Peyer's patch (tissue), 4 donors: ENCODE measurements at regions not wholly inside any gene's neighbourhood (a gene's known extent, or its start where the extent isn't known, plus 50 kb on each side); places are given as distances from the start of the nearest gene placed in this dataset.

ENCODE experiments used
- DNase-seq, 3 donors: peaks; one replicate each; pipeline ENCODE4 v3.0.0-alpha.2; 2017 to 2019
- H3K27ac ChIP-seq, 4 donors: fragments of 200-600 bp; sonication (generic); one replicate each; pipeline ENCODE4 v1.5.1; 2016 to 2019
- H3K27me3 ChIP-seq, 2 donors: fragments of 200-600 bp; sonication (generic); one replicate each; pipeline ENCODE4 v1.5.1; 2019
- H3K36me3 ChIP-seq, 3 donors: fragments of 200-600 bp; sonication (generic); one replicate each; pipeline ENCODE4 v1.5.1; 2016 to 2019
- H3K4me1 ChIP-seq, 4 donors: fragments of 200-600 bp; sonication (generic); one replicate each; pipeline ENCODE4 v1.5.1; 2016 to 2019
- H3K4me3 ChIP-seq, 4 donors: fragments of 200-600 bp; sonication (generic); 1 replicate in 3 of 4; 2 replicates in 1 of 4; pipeline ENCODE4 v1.5.1; 2016 to 2019; ENCODE audit warnings: mild to moderate bottlenecking in 1 of 4
- H3K9me3 ChIP-seq, 4 donors: fragments of 200-600 bp; sonication (generic); one replicate each; pipeline ENCODE4 v1.5.1; 2016 to 2019; ENCODE audit warnings: mild to moderate bottlenecking in 1 of 4
- CTCF ChIP-seq, 6 experiments: fragments of 450-650 bp in 4 of 6; fragments of 200-600 bp in 2 of 6; sonication (generic) in 1 of 6; IDR thresholded peaks; one replicate each; pipeline ENCODE4 v1.5.1; 2017 to 2019; ENCODE audit warnings: antibody characterized with exemption in 6 of 6, mild to moderate bottlenecking in 3 of 6, moderate library complexity in 1 of 6
- POLR2A ChIP-seq, 2 donors: fragments of 450-650 bp; IDR thresholded peaks; one replicate each; pipeline ENCODE4 v1.5.1; 2017; ENCODE audit warnings: antibody characterized with exemption in 2 of 2, mild to moderate bottlenecking in 2 of 2, moderate library complexity in 2 of 2

- Histone ChIP-seq H3K27ac (no peak overlapping the region), H3K27me3 (no peaks in the 10 kb centered on the region), H3K4me3 (no peak overlapping the region), H3K36me3 (no peaks in the 10 kb centered on the region), H3K9me3 (no peaks in the 10 kb centered on the region), H3K4me1 (no peaks in the 10 kb centered on the region)
- no peak for DNase-seq
- TF ChIP-seq POLR2A (IDR thresholded peaks at IDR 0.05) (no peak), CTCF (IDR thresholded peaks at IDR 0.05) (no peak)
Measured at GRCh38 chr2:40507432-40507831, 55.5 kb upstream of the SLC8A1 start.

GRCh38 chr2:40510304-40510703 is 58.4 kb upstream of the SLC8A1 start:
- TF ChIP-seq POLR2A (IDR thresholded peaks at IDR 0.05) (no peak), CTCF (IDR thresholded peaks at IDR 0.05) (no peak)
- Histone ChIP-seq H3K36me3 (no peaks in the 10 kb centered on the region), H3K4me3 (no peak overlapping the region), H3K27me3 (no peaks in the 10 kb centered on the region), H3K9me3 (no peaks in the 10 kb centered on the region), H3K4me1 (no peaks in the 10 kb centered on the region), H3K27ac (no peak overlapping the region)
- no peak for DNase-seq

GRCh38 chr2:40511661-40512213 is 59.8 kb upstream of the SLC8A1 start:
- TF ChIP-seq CTCF (IDR thresholded peaks at IDR 0.05) (no peak), POLR2A (IDR thresholded peaks at IDR 0.05) (no peak)
- H3K4me3 ChIP-seq = peak overlapping the region in 2 of 4 donors; percentile 39 to 42
- H3K9me3 ChIP-seq = no peaks in the 10 kb centered on the region
- no peaks in the 10 kb centered on the region for H3K36me3 ChIP-seq
- H3K27ac ChIP-seq = peak overlapping the region in 2 of 4 donors; percentile 63 to 70
- no peaks in the 10 kb centered on the region for H3K4me1 ChIP-seq
- H3K27me3 ChIP-seq = no peaks in the 10 kb centered on the region
- peak in 1 of 3 donors; percentile 54 for DNase-seq

- no peaks in the 10 kb centered on the region for H3K9me3 ChIP-seq
- H3K4me1 ChIP-seq = no peaks in the 10 kb centered on the region
- no peak for DNase-seq
- H3K4me3 ChIP-seq = peak overlapping the region in 2 of 4 donors; percentile 39 to 42
- H3K27me3 ChIP-seq = no peaks in the 10 kb centered on the region
- peak overlapping the region in 2 of 4 donors; percentile 63 to 70 for H3K27ac ChIP-seq
- TF ChIP-seq CTCF (IDR thresholded peaks at IDR 0.05) = no peak
- no peak for TF ChIP-seq POLR2A (IDR thresholded peaks at IDR 0.05)
- no peaks in the 10 kb centered on the region for H3K36me3 ChIP-seq
Measured at GRCh38 chr2:40512256-40512655, 60.4 kb upstream of the SLC8A1 start.

- Histone ChIP-seq H3K27ac (no peak overlapping the region), H3K4me1 (no peaks in the 10 kb centered on the region), H3K27me3 (no peaks in the 10 kb centered on the region), H3K9me3 (no peaks in the 10 kb centered on the region), H3K4me3 (no peak overlapping the region), H3K36me3 (no peaks in the 10 kb centered on the region)
- TF ChIP-seq POLR2A (IDR thresholded peaks at IDR 0.05) (no peak), CTCF (IDR thresholded peaks at IDR 0.05) (no peak)
- DNase-seq = no peak
Measured at GRCh38 chr2:40513201-40513600, 61.3 kb upstream of the SLC8A1 start.

- Histone ChIP-seq H3K36me3 (no peaks in the 10 kb centered on the region), H3K27me3 (no peaks in the 10 kb centered on the region), H3K4me3 (no peak overlapping the region), H3K27ac (no peak overlapping the region), H3K9me3 (no peaks in the 10 kb centered on the region), H3K4me1 (no peaks in the 10 kb centered on the region)
- TF ChIP-seq POLR2A (IDR thresholded peaks at IDR 0.05) = no peak
- TF ChIP-seq CTCF (IDR thresholded peaks at IDR 0.05) = no peak
- no peak for DNase-seq
Measured at GRCh38 chr2:40516604-40517003, 64.7 kb upstream of the SLC8A1 start.
